Central memory CD8-positive, alpha-beta T cell (primary cell): ENCODE measurements at regions not wholly inside any gene's neighbourhood (a gene's known extent, or its start where the extent isn't known, plus 50 kb on each side); places are given as distances from the start of the nearest gene placed in this dataset.
"Not testable (repeated sequence)": the region's sequence is repeated elsewhere in the genome, so short reads cannot be mapped to it uniquely, and the experiment has no call there.

Experiments
- ATAC-seq: fragments of 150-1000 bp; cut with Tn5 transposase; replicated peaks from 2 replicates; pipeline ENCODE4 v1.10.0; 2022; ENCODE audit warnings: mild to moderate bottlenecking, moderate FRiP score, moderate number of reproducible peaks; ENCODE audit not compliant: poor library complexity, severe bottlenecking; ENCODE audit errors: extremely low read depth
- DNase-seq, 2 donors: peaks; one replicate each; pipeline ENCODE4 v3.0.0; 2021; ENCODE audit warnings: low spot score in 2 of 2
- H3K27ac Mint-ChIP-seq: one replicate; pipeline ENCODE4 v1.8.0; 2022; ENCODE audit warnings: low read depth, mild to moderate bottlenecking, moderate library complexity, mixed read lengths
- H3K27me3 Mint-ChIP-seq: one replicate; pipeline ENCODE4 v1.8.0; 2022; ENCODE audit warnings: mixed read lengths
- H3K36me3 Mint-ChIP-seq: one replicate; pipeline ENCODE4 v1.8.0; 2022; ENCODE audit warnings: mild to moderate bottlenecking, moderate library complexity, mixed read lengths; ENCODE audit not compliant: insufficient read depth
- H3K4me1 Mint-ChIP-seq: one replicate; pipeline ENCODE4 v1.8.0; 2022; ENCODE audit warnings: mixed read lengths
- H3K4me3 Mint-ChIP-seq: one replicate; pipeline ENCODE4 v1.8.0; 2022; ENCODE audit warnings: mild to moderate bottlenecking, moderate library complexity, mixed read lengths
- H3K9me3 Mint-ChIP-seq: one replicate; pipeline ENCODE4 v1.8.0; 2022; ENCODE audit warnings: mixed read lengths

GRCh38 chr18:44362213-44362612 lies 318.5 kb upstream of the SETBP1 start:
- not testable (repeated sequence) for H3K9me3 Mint-ChIP-seq, ATAC-seq, H3K27ac Mint-ChIP-seq, H3K4me1 Mint-ChIP-seq, H3K4me3 Mint-ChIP-seq, H3K36me3 Mint-ChIP-seq, DNase-seq, H3K27me3 Mint-ChIP-seq

GRCh38 chr18:44370861-44371260 lies 309.8 kb upstream of the SETBP1 start:
- DNase-seq (no peak), ATAC-seq (no peak)
- peaks cover 25% of the 10 kb centered on the region for H3K9me3 Mint-ChIP-seq
- H3K4me1 Mint-ChIP-seq = no peaks in the 10 kb centered on the region
- no peak overlapping the region for H3K4me3 Mint-ChIP-seq
- no peak overlapping the region for H3K27ac Mint-ChIP-seq
- peaks cover 2% of the 10 kb centered on the region for H3K36me3 Mint-ChIP-seq
- H3K27me3 Mint-ChIP-seq = peaks cover 38% of the 10 kb centered on the region

GRCh38 chr18:44374966-44375365 lies 305.7 kb upstream of the SETBP1 start:
- H3K36me3 Mint-ChIP-seq = peaks cover 2% of the 10 kb centered on the region
- H3K4me1 Mint-ChIP-seq = no peaks in the 10 kb centered on the region
- H3K9me3 Mint-ChIP-seq = peaks cover 25% of the 10 kb centered on the region
- H3K27ac Mint-ChIP-seq = no peak overlapping the region
- no peak overlapping the region for H3K4me3 Mint-ChIP-seq
- ATAC-seq (no peak), DNase-seq (no peak)
- peaks cover 49% of the 10 kb centered on the region for H3K27me3 Mint-ChIP-seq

GRCh38 chr18:44386401-44386800 lies 294.3 kb upstream of the SETBP1 start:
- Mint-ChIP-seq H3K36me3 (no peaks in the 10 kb centered on the region), H3K9me3 (no peaks in the 10 kb centered on the region)
- ATAC-seq = no peak

GRCh38 chr18:44388329-44388728 lies 292.4 kb upstream of the SETBP1 start:
- H3K4me1 Mint-ChIP-seq = no peaks in the 10 kb centered on the region
- DNase-seq = no peak
- H3K27me3 Mint-ChIP-seq = no peaks in the 10 kb centered on the region
- H3K36me3 Mint-ChIP-seq = no peaks in the 10 kb centered on the region
- no peak overlapping the region for H3K4me3 Mint-ChIP-seq
- no peak for ATAC-seq
- H3K27ac Mint-ChIP-seq = no peak overlapping the region
- no peaks in the 10 kb centered on the region for H3K9me3 Mint-ChIP-seq

More at GRCh38 chr18:44386401-44386800, 294.3 kb upstream of the SETBP1 start:
- DNase-seq = no peak
- H3K4me1 Mint-ChIP-seq = no peaks in the 10 kb centered on the region
- no peak overlapping the region for H3K27ac Mint-ChIP-seq
- H3K4me3 Mint-ChIP-seq = no peak overlapping the region
- no peaks in the 10 kb centered on the region for H3K27me3 Mint-ChIP-seq

- no peaks in the 10 kb centered on the region for H3K9me3 Mint-ChIP-seq
- H3K4me3 Mint-ChIP-seq = no peak overlapping the region
- no peak overlapping the region for H3K27ac Mint-ChIP-seq
- DNase-seq (no peak), ATAC-seq (no peak)
- H3K27me3 Mint-ChIP-seq = no peaks in the 10 kb centered on the region
- H3K36me3 Mint-ChIP-seq = no peaks in the 10 kb centered on the region
- H3K4me1 Mint-ChIP-seq = no peaks in the 10 kb centered on the region
Observed at GRCh38 chr18:44392933-44393332, 287.8 kb upstream of the SETBP1 start.

- Mint-ChIP-seq H3K27me3 (no peaks in the 10 kb centered on the region), H3K36me3 (no peaks in the 10 kb centered on the region)
Observed at GRCh38 chr18:44393406-44393805, 287.3 kb upstream of the SETBP1 start.

GRCh38 chr18:44396550-44396949 lies 284.1 kb upstream of the SETBP1 start:
- Mint-ChIP-seq H3K27ac (no peak overlapping the region), H3K9me3 (no peaks in the 10 kb centered on the region), H3K27me3 (peaks cover 9% of the 10 kb centered on the region), H3K36me3 (no peaks in the 10 kb centered on the region), H3K4me1 (no peaks in the 10 kb centered on the region), H3K4me3 (no peak overlapping the region)
- DNase-seq (no peak), ATAC-seq (no peak)

More at GRCh38 chr18:44393406-44393805, 287.3 kb upstream of the SETBP1 start:
- DNase-seq (no peak), ATAC-seq (no peak)
- Mint-ChIP-seq H3K4me3 (no peak overlapping the region), H3K27ac (no peak overlapping the region), H3K9me3 (no peaks in the 10 kb centered on the region), H3K4me1 (no peaks in the 10 kb centered on the region)

GRCh38 chr18:44409071-44409470 lies 271.6 kb upstream of the SETBP1 start:
- no peak for ATAC-seq
- Mint-ChIP-seq H3K27me3 (no peaks in the 10 kb centered on the region), H3K27ac (no peak overlapping the region), H3K9me3 (no peaks in the 10 kb centered on the region), H3K4me1 (no peaks in the 10 kb centered on the region), H3K36me3 (no peaks in the 10 kb centered on the region), H3K4me3 (no peak overlapping the region)
- DNase-seq = no peak

GRCh38 chr18:44409515-44409914 lies 271.2 kb upstream of the SETBP1 start:
- Mint-ChIP-seq H3K4me3 (no peak overlapping the region), H3K9me3 (no peaks in the 10 kb centered on the region), H3K4me1 (no peaks in the 10 kb centered on the region), H3K36me3 (no peaks in the 10 kb centered on the region), H3K27ac (no peak overlapping the region), H3K27me3 (no peaks in the 10 kb centered on the region)
- DNase-seq = no peak
- ATAC-seq = no peak

GRCh38 chr18:44410740-44411139 lies 269.9 kb upstream of the SETBP1 start:
- Mint-ChIP-seq H3K4me3 (no peak overlapping the region), H3K36me3 (no peaks in the 10 kb centered on the region), H3K9me3 (no peaks in the 10 kb centered on the region), H3K27me3 (no peaks in the 10 kb centered on the region), H3K27ac (no peak overlapping the region), H3K4me1 (no peaks in the 10 kb centered on the region)
- DNase-seq (no peak), ATAC-seq (no peak)

- Mint-ChIP-seq H3K27ac (no peak overlapping the region), H3K36me3 (no peaks in the 10 kb centered on the region), H3K4me1 (no peaks in the 10 kb centered on the region), H3K27me3 (no peaks in the 10 kb centered on the region), H3K9me3 (no peaks in the 10 kb centered on the region), H3K4me3 (no peak overlapping the region)
- ATAC-seq = no peak
- DNase-seq = no peak
Observed at GRCh38 chr18:44411262-44411905, 269.3 kb upstream of the SETBP1 start.

- Mint-ChIP-seq H3K4me3 (no peak overlapping the region), H3K36me3 (no peaks in the 10 kb centered on the region), H3K27ac (no peak overlapping the region), H3K27me3 (peaks cover under 1% of the 10 kb centered on the region), H3K9me3 (no peaks in the 10 kb centered on the region), H3K4me1 (no peaks in the 10 kb centered on the region)
- ATAC-seq (no peak), DNase-seq (no peak)
Observed at GRCh38 chr18:44411976-44412375, 268.7 kb upstream of the SETBP1 start.
